H1 (cell line): ENCODE measurements at regions not wholly inside any gene's neighbourhood (a gene's known extent, or its start where the extent isn't known, plus 50 kb on each side); places are given as distances from the start of the nearest gene placed in this dataset.

Experiments used
- EP300 ChIP-seq, 2 experiments: IDR thresholded peaks; 1 replicate in 1 of 2; 2 replicates in 1 of 2; pipeline ENCODE4 v1.6.1; 2011 to 2012; ENCODE audit warnings: low read depth in 2 of 2, low read length in 2 of 2, mild to moderate bottlenecking in 2 of 2, borderline replicate concordance in 1 of 2, inconsistent platforms in 1 of 2, moderate library complexity in 1 of 2
- FOSL1 ChIP-seq: IDR thresholded peaks from 2 replicates; pipeline ENCODE4 v1.6.1; 2011; ENCODE audit warnings: mild to moderate bottlenecking, low read depth, low read length, moderate library complexity; ENCODE audit not compliant: insufficient read depth
- MAFK ChIP-seq: IDR thresholded peaks from 2 replicates; pipeline ENCODE4 v1.6.1; 2012; ENCODE audit warnings: low read depth, mild to moderate bottlenecking, improper control_type of control experiment, low read length
- TF ChIP-seq, protein P1 (sequence below): IDR thresholded peaks from 2 replicates; pipeline ENCODE4 v1.6.1; 2012; ENCODE audit warnings: inconsistent platforms
- TF ChIP-seq, protein P2 (sequence below): fragments of 300-600 bp; sonication (generic); IDR thresholded peaks from 2 replicates; pipeline ENCODE4 v1.7.1; 2012; ENCODE audit warnings: low read length, moderate library complexity, mild to moderate bottlenecking, inconsistent platforms; ENCODE audit not compliant: insufficient replicate concordance

DNA sequence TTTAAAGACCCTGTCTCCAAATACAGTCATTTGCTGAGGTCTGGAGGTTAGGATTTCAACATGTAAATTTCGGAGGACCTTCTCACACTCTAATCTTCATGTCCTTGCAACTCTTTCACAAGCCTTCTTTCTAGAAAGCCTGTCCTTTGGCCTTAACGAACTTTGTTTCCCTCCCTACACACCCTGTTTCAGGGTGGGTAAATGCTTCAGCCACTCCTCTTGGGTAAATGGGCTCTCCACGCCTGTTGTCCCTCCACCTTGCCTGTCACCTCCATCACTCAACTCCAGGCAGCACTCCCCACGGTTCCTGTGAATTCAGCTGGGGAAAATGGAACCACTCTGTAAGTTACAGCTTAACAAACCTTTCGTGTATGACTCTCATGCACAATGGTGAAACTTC lies 84.0 kb upstream of the COG2 start (continued):
- TF ChIP-seq, protein P1, sequence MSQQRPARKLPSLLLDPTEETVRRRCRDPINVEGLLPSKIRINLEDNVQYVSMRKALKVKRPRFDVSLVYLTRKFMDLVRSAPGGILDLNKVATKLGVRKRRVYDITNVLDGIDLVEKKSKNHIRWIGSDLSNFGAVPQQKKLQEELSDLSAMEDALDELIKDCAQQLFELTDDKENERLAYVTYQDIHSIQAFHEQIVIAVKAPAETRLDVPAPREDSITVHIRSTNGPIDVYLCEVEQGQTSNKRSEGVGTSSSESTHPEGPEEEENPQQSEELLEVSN: no peak
- TF ChIP-seq FOSL1: no peak
- TF ChIP-seq MAFK: no peak
- TF ChIP-seq EP300 (IDR thresholded peaks at IDR 0.05; ENCODE audit: borderline replicate concordance in 1 of 2, low read depth in 2 of 2, low read length in 2 of 2): no peak
- TF ChIP-seq, protein P2, sequence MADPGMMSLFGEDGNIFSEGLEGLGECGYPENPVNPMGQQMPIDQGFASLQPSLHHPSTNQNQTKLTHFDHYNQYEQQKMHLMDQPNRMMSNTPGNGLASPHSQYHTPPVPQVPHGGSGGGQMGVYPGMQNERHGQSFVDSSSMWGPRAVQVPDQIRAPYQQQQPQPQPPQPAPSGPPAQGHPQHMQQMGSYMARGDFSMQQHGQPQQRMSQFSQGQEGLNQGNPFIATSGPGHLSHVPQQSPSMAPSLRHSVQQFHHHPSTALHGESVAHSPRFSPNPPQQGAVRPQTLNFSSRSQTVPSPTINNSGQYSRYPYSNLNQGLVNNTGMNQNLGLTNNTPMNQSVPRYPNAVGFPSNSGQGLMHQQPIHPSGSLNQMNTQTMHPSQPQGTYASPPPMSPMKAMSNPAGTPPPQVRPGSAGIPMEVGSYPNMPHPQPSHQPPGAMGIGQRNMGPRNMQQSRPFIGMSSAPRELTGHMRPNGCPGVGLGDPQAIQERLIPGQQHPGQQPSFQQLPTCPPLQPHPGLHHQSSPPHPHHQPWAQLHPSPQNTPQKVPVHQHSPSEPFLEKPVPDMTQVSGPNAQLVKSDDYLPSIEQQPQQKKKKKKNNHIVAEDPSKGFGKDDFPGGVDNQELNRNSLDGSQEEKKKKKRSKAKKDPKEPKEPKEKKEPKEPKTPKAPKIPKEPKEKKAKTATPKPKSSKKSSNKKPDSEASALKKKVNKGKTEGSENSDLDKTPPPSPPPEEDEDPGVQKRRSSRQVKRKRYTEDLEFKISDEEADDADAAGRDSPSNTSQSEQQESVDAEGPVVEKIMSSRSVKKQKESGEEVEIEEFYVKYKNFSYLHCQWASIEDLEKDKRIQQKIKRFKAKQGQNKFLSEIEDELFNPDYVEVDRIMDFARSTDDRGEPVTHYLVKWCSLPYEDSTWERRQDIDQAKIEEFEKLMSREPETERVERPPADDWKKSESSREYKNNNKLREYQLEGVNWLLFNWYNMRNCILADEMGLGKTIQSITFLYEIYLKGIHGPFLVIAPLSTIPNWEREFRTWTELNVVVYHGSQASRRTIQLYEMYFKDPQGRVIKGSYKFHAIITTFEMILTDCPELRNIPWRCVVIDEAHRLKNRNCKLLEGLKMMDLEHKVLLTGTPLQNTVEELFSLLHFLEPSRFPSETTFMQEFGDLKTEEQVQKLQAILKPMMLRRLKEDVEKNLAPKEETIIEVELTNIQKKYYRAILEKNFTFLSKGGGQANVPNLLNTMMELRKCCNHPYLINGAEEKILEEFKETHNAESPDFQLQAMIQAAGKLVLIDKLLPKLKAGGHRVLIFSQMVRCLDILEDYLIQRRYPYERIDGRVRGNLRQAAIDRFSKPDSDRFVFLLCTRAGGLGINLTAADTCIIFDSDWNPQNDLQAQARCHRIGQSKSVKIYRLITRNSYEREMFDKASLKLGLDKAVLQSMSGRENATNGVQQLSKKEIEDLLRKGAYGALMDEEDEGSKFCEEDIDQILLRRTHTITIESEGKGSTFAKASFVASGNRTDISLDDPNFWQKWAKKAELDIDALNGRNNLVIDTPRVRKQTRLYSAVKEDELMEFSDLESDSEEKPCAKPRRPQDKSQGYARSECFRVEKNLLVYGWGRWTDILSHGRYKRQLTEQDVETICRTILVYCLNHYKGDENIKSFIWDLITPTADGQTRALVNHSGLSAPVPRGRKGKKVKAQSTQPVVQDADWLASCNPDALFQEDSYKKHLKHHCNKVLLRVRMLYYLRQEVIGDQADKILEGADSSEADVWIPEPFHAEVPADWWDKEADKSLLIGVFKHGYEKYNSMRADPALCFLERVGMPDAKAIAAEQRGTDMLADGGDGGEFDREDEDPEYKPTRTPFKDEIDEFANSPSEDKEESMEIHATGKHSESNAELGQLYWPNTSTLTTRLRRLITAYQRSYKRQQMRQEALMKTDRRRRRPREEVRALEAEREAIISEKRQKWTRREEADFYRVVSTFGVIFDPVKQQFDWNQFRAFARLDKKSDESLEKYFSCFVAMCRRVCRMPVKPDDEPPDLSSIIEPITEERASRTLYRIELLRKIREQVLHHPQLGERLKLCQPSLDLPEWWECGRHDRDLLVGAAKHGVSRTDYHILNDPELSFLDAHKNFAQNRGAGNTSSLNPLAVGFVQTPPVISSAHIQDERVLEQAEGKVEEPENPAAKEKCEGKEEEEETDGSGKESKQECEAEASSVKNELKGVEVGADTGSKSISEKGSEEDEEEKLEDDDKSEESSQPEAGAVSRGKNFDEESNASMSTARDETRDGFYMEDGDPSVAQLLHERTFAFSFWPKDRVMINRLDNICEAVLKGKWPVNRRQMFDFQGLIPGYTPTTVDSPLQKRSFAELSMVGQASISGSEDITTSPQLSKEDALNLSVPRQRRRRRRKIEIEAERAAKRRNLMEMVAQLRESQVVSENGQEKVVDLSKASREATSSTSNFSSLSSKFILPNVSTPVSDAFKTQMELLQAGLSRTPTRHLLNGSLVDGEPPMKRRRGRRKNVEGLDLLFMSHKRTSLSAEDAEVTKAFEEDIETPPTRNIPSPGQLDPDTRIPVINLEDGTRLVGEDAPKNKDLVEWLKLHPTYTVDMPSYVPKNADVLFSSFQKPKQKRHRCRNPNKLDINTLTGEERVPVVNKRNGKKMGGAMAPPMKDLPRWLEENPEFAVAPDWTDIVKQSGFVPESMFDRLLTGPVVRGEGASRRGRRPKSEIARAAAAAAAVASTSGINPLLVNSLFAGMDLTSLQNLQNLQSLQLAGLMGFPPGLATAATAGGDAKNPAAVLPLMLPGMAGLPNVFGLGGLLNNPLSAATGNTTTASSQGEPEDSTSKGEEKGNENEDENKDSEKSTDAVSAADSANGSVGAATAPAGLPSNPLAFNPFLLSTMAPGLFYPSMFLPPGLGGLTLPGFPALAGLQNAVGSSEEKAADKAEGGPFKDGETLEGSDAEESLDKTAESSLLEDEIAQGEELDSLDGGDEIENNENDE: no peak
